ENCODE measurements at regions not wholly inside any gene's neighbourhood (a gene's known extent, or its start where the extent isn't known, plus 50 kb on each side); places are given as distances from the start of the nearest gene placed in this dataset.

GRCh38 chr9:109961626-109962025 lies 181.6 kb downstream of the PALM2AKAP2 start:
- TF ChIP-seq CTCF (conservative IDR thresholded peaks at IDR 0.05) = no peak
- no peak for TF ChIP-seq ZFX (IDR thresholded peaks at IDR 0.05)
